ENCODE measurements at regions not wholly inside any gene's neighbourhood (a gene's known extent, or its start where the extent isn't known, plus 50 kb on each side); places are given as distances from the start of the nearest gene placed in this dataset.
"Not testable (repeated sequence)": the region's sequence is repeated elsewhere in the genome, so short reads cannot be mapped to it uniquely, and the experiment has no call there.

GRCh38 chr15:98085003-98085639, 124.6 kb downstream of the ARRDC4 start (continued):
- TF ChIP-seq, protein P1, sequence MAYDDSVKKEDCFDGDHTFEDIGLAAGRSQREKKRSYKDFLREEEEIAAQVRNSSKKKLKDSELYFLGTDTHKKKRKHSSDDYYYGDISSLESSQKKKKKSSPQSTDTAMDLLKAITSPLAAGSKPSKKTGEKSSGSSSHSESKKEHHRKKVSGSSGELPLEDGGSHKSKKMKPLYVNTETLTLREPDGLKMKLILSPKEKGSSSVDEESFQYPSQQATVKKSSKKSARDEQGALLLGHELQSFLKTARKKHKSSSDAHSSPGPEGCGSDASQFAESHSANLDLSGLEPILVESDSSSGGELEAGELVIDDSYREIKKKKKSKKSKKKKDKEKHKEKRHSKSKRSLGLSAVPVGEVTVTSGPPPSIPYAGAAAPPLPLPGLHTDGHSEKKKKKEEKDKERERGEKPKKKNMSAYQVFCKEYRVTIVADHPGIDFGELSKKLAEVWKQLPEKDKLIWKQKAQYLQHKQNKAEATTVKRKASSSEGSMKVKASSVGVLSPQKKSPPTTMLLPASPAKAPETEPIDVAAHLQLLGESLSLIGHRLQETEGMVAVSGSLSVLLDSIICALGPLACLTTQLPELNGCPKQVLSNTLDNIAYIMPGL (CRISPR knock-in tag; IDR thresholded peaks at IDR 0.05; ENCODE audit: borderline replicate concordance), result no peak
- TF ChIP-seq NPAS2 (CRISPR knock-in tag; IDR thresholded peaks at IDR 0.05; ENCODE audit: borderline replicate concordance), result no peak

DNA sequence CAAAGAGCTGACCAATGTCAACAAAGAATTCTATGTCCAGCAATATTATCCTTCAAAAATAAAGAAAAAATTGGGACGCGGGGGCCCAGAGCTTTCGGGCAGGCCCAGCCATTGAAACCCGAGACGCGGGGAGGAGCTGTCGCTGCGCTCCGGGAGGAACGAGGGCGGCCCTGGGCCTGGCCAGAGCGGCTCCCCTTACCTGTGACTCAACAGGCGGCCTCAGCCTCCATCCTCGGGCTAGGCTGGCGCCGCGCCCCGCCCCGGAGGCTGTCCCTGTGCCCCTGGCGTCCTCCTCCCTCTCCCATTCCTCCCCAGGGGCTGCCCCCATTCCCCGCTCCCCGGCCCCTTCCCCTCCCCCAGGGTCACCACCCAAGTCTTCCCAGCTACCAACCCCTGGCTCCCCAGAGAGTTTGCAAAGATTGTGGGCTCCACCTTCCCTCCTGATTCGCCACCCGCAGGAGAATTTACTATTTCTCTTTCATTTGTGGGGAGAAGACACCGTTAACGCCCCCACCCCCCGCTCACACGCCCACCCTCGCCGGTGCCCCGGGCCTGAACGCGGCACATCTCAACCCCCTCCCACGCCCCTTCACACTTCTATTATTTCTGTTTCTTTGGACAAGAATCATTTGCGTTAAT, 127.9 kb downstream of the ARRDC4 start:
- DNase-seq (ENCODE audit: low read depth in 1 of 2, low spot score in 1 of 2); POLR2A ChIA-PET; H3K27ac ChIP-seq; H3K4me2 ChIP-seq; H3K4me1 ChIP-seq; H3K4me3 ChIP-seq; H3K9me3 ChIP-seq: not testable (repeated sequence)
- 52% methylated on average over 23 of the region's 35 CpGs for WGBS (ENCODE audit: missing lambda C conversion rate)
- FAIRE-seq, result peak; percentile 49
- ATAC-seq, result peak; percentile 100
- CTCF ChIA-PET, result interaction anchor here (0.6 to 1.1 kb wide), 2 partner anchors 61 to 89 kb away, joined by 3 to 4 read pairs; no protein-coding TSS in a partner anchor

- H3K9me3 ChIP-seq; CTCF ChIA-PET; H3K4me1 ChIP-seq; H3K27ac ChIP-seq; DNase-seq (ENCODE audit: low read depth in 1 of 2, low spot score in 1 of 2); H3K4me3 ChIP-seq; H3K4me2 ChIP-seq; POLR2A ChIA-PET: not testable (repeated sequence)
- FAIRE-seq (peak; percentile 97), ATAC-seq (peak in 1 of 2 experiments; percentile 31; a peak in 3 of 6 replicates)
- 48% methylated on average over 4 of the region's 9 CpGs for WGBS (ENCODE audit: missing lambda C conversion rate)
These were observed 128.8 kb downstream of the ARRDC4 start for GRCh38 chr15:98089352-98089751.

- WGBS (ENCODE audit: missing lambda C conversion rate), result 16% methylated on average over 2 of the region's 2 CpGs
- H3K4me2 ChIP-seq; H3K4me3 ChIP-seq; DNase-seq (ENCODE audit: low read depth in 1 of 2, low spot score in 1 of 2); H3K27ac ChIP-seq; H3K4me1 ChIP-seq; POLR2A ChIA-PET; ATAC-seq; H3K9me3 ChIP-seq; FAIRE-seq: not testable (repeated sequence)
- CTCF ChIA-PET, result interaction anchor here (1.8 kb wide), 1 partner anchor 324 kb away, joined by 5 read pairs; no protein-coding TSS in a partner anchor
These were observed 137.5 kb downstream of the ARRDC4 start for GRCh38 chr15:98097986-98098385.

- H3K4me2 ChIP-seq; H3K9me3 ChIP-seq; DNase-seq (ENCODE audit: low read depth in 1 of 2, low spot score in 1 of 2); FAIRE-seq; H3K27ac ChIP-seq; CTCF ChIA-PET; ATAC-seq; POLR2A ChIA-PET; H3K4me1 ChIP-seq; H3K4me3 ChIP-seq: not testable (repeated sequence)
- WGBS (ENCODE audit: missing lambda C conversion rate), result 17% methylated on average over 6 of the region's 6 CpGs
These were observed 140.1 kb downstream of the ARRDC4 start for GRCh38 chr15:98100606-98101005.

DNA sequence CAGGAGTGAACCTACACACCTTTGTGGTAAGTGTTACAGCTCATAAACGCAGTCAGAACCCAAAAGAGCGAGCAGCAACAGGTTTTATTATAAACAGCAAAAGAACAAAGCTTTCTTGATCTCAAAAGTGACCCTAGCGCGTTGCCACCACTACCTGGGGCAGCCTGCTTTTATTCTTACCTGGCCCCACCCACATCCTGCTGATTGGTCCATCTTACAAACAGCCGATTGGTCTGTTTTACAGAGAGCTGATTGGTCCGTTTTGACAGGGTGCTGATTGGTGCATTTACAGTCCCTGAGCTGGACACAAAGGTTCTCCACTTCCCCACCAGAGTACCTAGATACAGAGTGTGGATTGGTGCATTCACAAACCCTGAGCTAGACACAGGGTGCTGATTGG, 143.1 kb downstream of the ARRDC4 start:
- ChIA-PET POLR2A (no interaction called here), CTCF (interaction anchor here (1.1 kb wide), 1 partner anchor 21 kb away, joined by 3 read pairs; no protein-coding TSS in a partner anchor)
- FAIRE-seq (no peak), DNase-seq (ENCODE audit: low read depth in 1 of 2, low spot score in 1 of 2) (no peak), ATAC-seq (no peak)
- Histone ChIP-seq H3K4me3 (no peak overlapping the region), H3K9me3 (no peaks in the 10 kb centered on the region), H3K27ac (no peak overlapping the region), H3K4me2 (no peak overlapping the region), H3K4me1 (no peaks in the 10 kb centered on the region)
- TF ChIP-seq, protein P2, sequence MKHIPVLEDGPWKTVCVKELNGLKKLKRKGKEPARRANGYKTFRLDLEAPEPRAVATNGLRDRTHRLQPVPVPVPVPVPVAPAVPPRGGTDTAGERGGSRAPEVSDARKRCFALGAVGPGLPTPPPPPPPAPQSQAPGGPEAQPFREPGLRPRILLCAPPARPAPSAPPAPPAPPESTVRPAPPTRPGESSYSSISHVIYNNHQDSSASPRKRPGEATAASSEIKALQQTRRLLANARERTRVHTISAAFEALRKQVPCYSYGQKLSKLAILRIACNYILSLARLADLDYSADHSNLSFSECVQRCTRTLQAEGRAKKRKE (CRISPR knock-in tag; IDR thresholded peaks at IDR 0.05; ENCODE audit: low read depth), result no peak
- no peak for TF ChIP-seq RNF2 (IDR thresholded peaks at IDR 0.05; ENCODE audit: borderline replicate concordance, low read depth)
- TF ChIP-seq CBX8 (IDR thresholded peaks at IDR 0.05), result no peak
- no peak for TF ChIP-seq SREBF2 (IDR thresholded peaks at IDR 0.05)
- no peak for TF ChIP-seq CBX2 (IDR thresholded peaks at IDR 0.05; ENCODE audit: borderline replicate concordance, low read depth)
- no peak for TF ChIP-seq KDM5A (IDR thresholded peaks at IDR 0.05)
- no peak for TF ChIP-seq PHF8 (IDR thresholded peaks at IDR 0.05; ENCODE audit: borderline replicate concordance, low read depth)
- TF ChIP-seq MAFK (IDR thresholded peaks at IDR 0.05; ENCODE audit: partially characterized antibody), result no peak
- TF ChIP-seq SMC3 (IDR thresholded peaks at IDR 0.05), result no peak
- TF ChIP-seq HES2 (IDR thresholded peaks at IDR 0.05), result no peak
- no peak for TF ChIP-seq HEYL (CRISPR knock-in tag; IDR thresholded peaks at IDR 0.05)
- TF ChIP-seq TFCP2L1 (CRISPR knock-in tag; IDR thresholded peaks at IDR 0.05), result no peak
- no peak for TF ChIP-seq ZNF302 (CRISPR knock-in tag; IDR thresholded peaks at IDR 0.05)
- TF ChIP-seq HOXB13 (CRISPR knock-in tag; IDR thresholded peaks at IDR 0.05; ENCODE audit: low read depth), result no peak
- TF ChIP-seq ZSCAN20 (CRISPR knock-in tag; IDR thresholded peaks at IDR 0.05), result no peak
- TF ChIP-seq, protein P3, sequence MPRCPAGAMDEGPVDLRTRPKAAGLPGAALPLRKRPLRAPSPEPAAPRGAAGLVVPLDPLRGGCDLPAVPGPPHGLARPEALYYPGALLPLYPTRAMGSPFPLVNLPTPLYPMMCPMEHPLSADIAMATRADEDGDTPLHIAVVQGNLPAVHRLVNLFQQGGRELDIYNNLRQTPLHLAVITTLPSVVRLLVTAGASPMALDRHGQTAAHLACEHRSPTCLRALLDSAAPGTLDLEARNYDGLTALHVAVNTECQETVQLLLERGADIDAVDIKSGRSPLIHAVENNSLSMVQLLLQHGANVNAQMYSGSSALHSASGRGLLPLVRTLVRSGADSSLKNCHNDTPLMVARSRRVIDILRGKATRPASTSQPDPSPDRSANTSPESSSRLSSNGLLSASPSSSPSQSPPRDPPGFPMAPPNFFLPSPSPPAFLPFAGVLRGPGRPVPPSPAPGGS (IDR thresholded peaks at IDR 0.05), result no peak
- TF ChIP-seq TP53 (CRISPR knock-in tag; IDR thresholded peaks at IDR 0.05), result no peak
- TF ChIP-seq RFX5 (IDR thresholded peaks at IDR 0.05), result no peak
- TF ChIP-seq RCOR1 (IDR thresholded peaks at IDR 0.05; ENCODE audit: low read depth, low read length), result no peak
- 23% methylated on average over 6 of the region's 6 CpGs for WGBS (ENCODE audit: missing lambda C conversion rate)

All from A549 (cell line).